Upper lobe of left lung (tissue), 6 donors: ENCODE measurements at regions not wholly inside any gene's neighbourhood (a gene's known extent, or its start where the extent isn't known, plus 50 kb on each side); places are given as distances from the start of the nearest gene placed in this dataset.

Source experiments
- ATAC-seq, 2 donors: fragments of 200-7000 bp; cut with Tn5 transposase; one replicate each; pipeline ENCODE4 v1.9.1; 2022; ENCODE audit warnings: mild to moderate bottlenecking in 2 of 2, moderate library complexity in 2 of 2; ENCODE audit not compliant: low FRiP score in 2 of 2
- DNase-seq, 2 donors: peaks; one replicate each; pipeline ENCODE4 v3.0.0-alpha.2; 2019 to 2020
- H3K27ac ChIP-seq, 4 donors: fragments of 200-600 bp; sonication (generic); one replicate each; pipeline ENCODE4 v1.5.1; 2016 to 2019
- H3K27me3 ChIP-seq, 4 donors: fragments of 200-600 bp; sonication (generic); one replicate each; pipeline ENCODE4 v1.5.1; 2017 to 2019
- H3K36me3 ChIP-seq, 4 donors: fragments of 200-600 bp; sonication (generic); one replicate each; pipeline ENCODE4 v1.5.1; 2016 to 2019
- H3K4me1 ChIP-seq, 4 donors: fragments of 200-600 bp; sonication (generic); one replicate each; pipeline ENCODE4 v1.5.1; 2018 to 2019
- H3K4me3 ChIP-seq, 4 donors: fragments of 200-600 bp; sonication (generic); one replicate each; pipeline ENCODE4 v1.5.1; 2017 to 2019; ENCODE audit warnings: mild to moderate bottlenecking in 2 of 4, moderate library complexity in 1 of 4
- H3K9me3 ChIP-seq, 4 donors: fragments of 200-600 bp; sonication (generic); one replicate each; pipeline ENCODE4 v1.5.1; 2018 to 2019
- CTCF ChIP-seq, 6 experiments: fragments of 450-650 bp in 4 of 6; fragments of 200-600 bp in 2 of 6; sonication (generic) in 2 of 6; IDR thresholded peaks; one replicate each; pipeline ENCODE4 v1.5.1; 2016 to 2019; ENCODE audit warnings: antibody characterized with exemption in 6 of 6
- EP300 ChIP-seq, 4 donors: sonication (generic); formaldehyde crosslinking; IDR thresholded peaks; one replicate each; pipeline ENCODE4 v1.5.1; 2017; ENCODE audit warnings: antibody characterized with exemption in 4 of 4, control low read depth in 2 of 4
- POLR2A ChIP-seq, 4 donors: fragments of 450-650 bp; IDR thresholded peaks; one replicate each; pipeline ENCODE4 v1.5.1; 2016 to 2017; ENCODE audit warnings: antibody characterized with exemption in 4 of 4, mild to moderate bottlenecking in 2 of 4
- POLR2AphosphoS5 ChIP-seq, 2 donors: sonication (generic); formaldehyde crosslinking; IDR thresholded peaks; one replicate each; pipeline ENCODE4 v1.5.1; 2017; ENCODE audit warnings: antibody characterized with exemption in 2 of 2
- WGBS, 2 donors: methylation state at CpG; one replicate each; pipeline ENCODE4 v1.1.5; 2017 to 2018; 5-methylcytosine and 5-hydroxymethylcytosine counted together
- donor health status: DM: no; HTN: no; CAD: no; lungs with moderate emphysema.
- donor health status: DM: no; HTN: yes; CAD: no; lungs with severe emphysema.

DNA sequence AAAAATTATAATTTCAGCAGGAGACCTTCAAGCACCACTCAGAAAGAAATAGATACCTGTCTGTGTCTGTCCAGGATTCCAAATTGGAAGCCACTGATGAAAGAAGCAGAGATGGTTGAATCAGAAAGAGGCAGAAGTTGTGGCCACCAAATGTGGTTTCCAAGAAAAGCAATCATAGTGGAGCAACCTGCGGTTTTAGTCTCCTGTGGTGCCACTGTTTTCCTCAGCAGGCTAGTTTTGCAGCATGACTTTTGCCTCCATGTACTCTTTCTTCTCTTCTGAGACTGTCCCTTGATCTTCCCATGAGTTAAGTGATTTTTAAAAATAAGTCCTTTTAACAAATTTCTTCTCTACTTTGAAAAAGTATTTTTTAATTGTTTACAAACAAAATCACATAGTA lies 535.8 kb downstream of the CYLC2 start:
- no peak for TF ChIP-seq EP300 (IDR thresholded peaks at IDR 0.05)
- no peak for TF ChIP-seq POLR2A (IDR thresholded peaks at IDR 0.05)
- TF ChIP-seq CTCF (IDR thresholded peaks at IDR 0.05): no peak
- TF ChIP-seq POLR2AphosphoS5 (IDR thresholded peaks at IDR 0.05): no peak
- WGBS, 2 donors: 50 to 58% methylated on average over 1 of the region's 1 CpG
- H3K36me3 ChIP-seq: no peaks in the 10 kb centered on the region
- H3K9me3 ChIP-seq: peaks cover 0 to 4% (median 0%) of the 10 kb centered on the region in 4 donors
- no peaks in the 10 kb centered on the region for H3K4me1 ChIP-seq
- H3K27ac ChIP-seq: no peak overlapping the region
- no peak overlapping the region for H3K4me3 ChIP-seq
- ATAC-seq (no peak), DNase-seq (no peak)
- H3K27me3 ChIP-seq: no peaks in the 10 kb centered on the region

DNA sequence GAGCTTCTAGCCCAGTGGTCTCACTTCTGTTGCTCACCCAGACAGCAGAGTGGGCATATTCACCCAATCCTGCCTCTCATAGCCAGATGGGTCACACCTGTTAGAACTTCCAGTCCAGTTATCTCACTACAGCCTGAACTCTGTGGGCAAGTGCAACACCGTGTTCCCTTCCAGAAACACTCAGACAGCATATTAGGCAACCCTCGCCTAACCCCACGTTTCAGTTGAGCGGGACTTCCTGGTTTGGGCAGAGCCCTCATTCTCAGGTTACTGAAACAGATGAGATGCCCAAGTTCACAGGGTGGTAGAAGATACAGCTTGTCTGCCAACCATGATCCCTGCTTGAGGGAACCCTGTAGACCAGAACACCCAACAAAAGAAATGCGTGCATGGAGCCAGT lies 538.2 kb downstream of the CYLC2 start:
- DNase-seq: no peak

GRCh38 chr9:103537426-103537825 lies 542.3 kb downstream of the CYLC2 start:
- no peaks in the 10 kb centered on the region for H3K4me1 ChIP-seq
- no peak for ATAC-seq
- H3K4me3 ChIP-seq: no peak overlapping the region
- no peaks in the 10 kb centered on the region for H3K27me3 ChIP-seq
- TF ChIP-seq POLR2AphosphoS5 (IDR thresholded peaks at IDR 0.05) (no peak), EP300 (IDR thresholded peaks at IDR 0.05) (no peak), CTCF (IDR thresholded peaks at IDR 0.05) (no peak), POLR2A (IDR thresholded peaks at IDR 0.05) (no peak)
- H3K36me3 ChIP-seq: no peaks in the 10 kb centered on the region
- H3K9me3 ChIP-seq: peaks cover 0 to 4% (median 0%) of the 10 kb centered on the region in 4 donors
- no peak overlapping the region for H3K27ac ChIP-seq
- DNase-seq: no peak

More for the DNA sequence above, 538.2 kb downstream of the CYLC2 start:
- WGBS, 2 donors: 90 to 91% methylated on average over 1 to 5 of the region's 5 CpGs
- Histone ChIP-seq H3K36me3 (no peaks in the 10 kb centered on the region), H3K27me3 (no peaks in the 10 kb centered on the region), H3K4me3 (no peak overlapping the region), H3K4me1 (no peaks in the 10 kb centered on the region), H3K9me3 (peaks cover 0 to 4% (median 0%) of the 10 kb centered on the region in 4 donors), H3K27ac (no peak overlapping the region)
- TF ChIP-seq EP300 (IDR thresholded peaks at IDR 0.05): no peak
- TF ChIP-seq CTCF (IDR thresholded peaks at IDR 0.05): no peak
- no peak for TF ChIP-seq POLR2AphosphoS5 (IDR thresholded peaks at IDR 0.05)
- TF ChIP-seq POLR2A (IDR thresholded peaks at IDR 0.05): no peak
- ATAC-seq: no peak

- no peak for ATAC-seq
- no peaks in the 10 kb centered on the region for H3K4me1 ChIP-seq
- TF ChIP-seq EP300 (IDR thresholded peaks at IDR 0.05) (no peak), POLR2A (IDR thresholded peaks at IDR 0.05) (no peak), CTCF (IDR thresholded peaks at IDR 0.05) (no peak), POLR2AphosphoS5 (IDR thresholded peaks at IDR 0.05) (no peak)
- no peak overlapping the region for H3K4me3 ChIP-seq
- H3K27me3 ChIP-seq: no peaks in the 10 kb centered on the region
- H3K27ac ChIP-seq: no peak overlapping the region
- no peaks in the 10 kb centered on the region for H3K36me3 ChIP-seq
- WGBS, 2 donors: 71 to 91% methylated on average over 2 of the region's 2 CpGs
- H3K9me3 ChIP-seq: no peaks in the 10 kb centered on the region
- no peak for DNase-seq
These were observed 548.8 kb upstream of the SMC2 start for GRCh38 chr9:103545260-103545659.

DNA sequence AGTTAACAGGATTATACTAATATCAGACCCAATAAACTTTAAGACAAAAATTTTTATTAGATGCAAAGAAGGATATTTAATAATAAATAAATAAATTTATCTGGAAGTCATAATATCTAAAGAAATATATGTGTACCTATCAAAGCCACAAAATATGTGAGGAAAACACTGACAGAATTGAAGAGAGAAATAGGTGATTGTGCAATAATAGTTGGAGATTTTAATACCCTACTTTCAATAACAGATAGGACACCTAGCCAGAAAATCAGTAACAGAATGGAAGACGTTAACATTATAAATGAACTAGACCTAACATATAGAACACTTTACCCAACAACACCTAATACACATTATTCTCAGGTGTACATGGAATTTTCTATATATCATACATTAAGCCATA lies 541.4 kb upstream of the SMC2 start:
- ATAC-seq (no peak), DNase-seq (no peak)
- WGBS, 2 donors: 80 to 88% methylated on average over 1 of the region's 1 CpG
- H3K27me3 ChIP-seq: no peaks in the 10 kb centered on the region
- H3K27ac ChIP-seq: no peak overlapping the region
- H3K9me3 ChIP-seq: no peaks in the 10 kb centered on the region
- no peak overlapping the region for H3K4me3 ChIP-seq
- no peaks in the 10 kb centered on the region for H3K36me3 ChIP-seq
- no peak for TF ChIP-seq EP300 (IDR thresholded peaks at IDR 0.05)
- no peak for TF ChIP-seq CTCF (IDR thresholded peaks at IDR 0.05)
- no peak for TF ChIP-seq POLR2AphosphoS5 (IDR thresholded peaks at IDR 0.05)
- no peak for TF ChIP-seq POLR2A (IDR thresholded peaks at IDR 0.05)
- H3K4me1 ChIP-seq: no peaks in the 10 kb centered on the region
